H1 (cell line): ENCODE measurements at regions not wholly inside any gene's neighbourhood (a gene's known extent, or its start where the extent isn't known, plus 50 kb on each side); places are given as distances from the start of the nearest gene placed in this dataset.
"Not testable (repeated sequence)": the region's sequence is repeated elsewhere in the genome, so short reads cannot be mapped to it uniquely, and the experiment has no call there.

Source experiments
- CTCF ChIA-PET: fragments of 300-600 bp; sonication (Branson Sonifier 250); formaldehyde crosslinking; loops from one replicate; lab custom pipeline; 2021; ENCODE audit not compliant: partially characterized antibody; lab: Charles Lee
- POLR2A ChIA-PET: fragments of 300-600 bp; sonication (Branson Sonifier 250); formaldehyde crosslinking; loops from one replicate; lab custom pipeline; 2021; ENCODE audit warnings: inconsistent platforms; ENCODE audit not compliant: partially characterized antibody; lab: Charles Lee
- DNase-seq, 2 experiments: peaks; one replicate each; pipeline versions ENCODE4 v3.0.0 to v3.0.0-alpha.2; 2010 to 2022; ENCODE audit warnings: low spot score in 2 of 2, low read depth in 1 of 2, mixed read lengths in 1 of 2
- FAIRE-seq: peaks from 2 replicates; lab custom pipeline; 2011; peaks lifted over from hg19 to GRCh38; lab: Jason Lieb, UNC
- H2AFZ ChIP-seq: 2 replicates; pipeline ENCODE4 v1.8.1; 2012; ENCODE audit warnings: low read length, inconsistent platforms
- H2AK5ac ChIP-seq: 2 replicates; pipeline ENCODE4 v1.6.1; 2013; ENCODE audit warnings: low read depth, low read length
- H2BK120ac ChIP-seq: replicated peaks from 2 replicates; pipeline ENCODE3; 2013; ENCODE audit warnings: low read depth, low read length, inconsistent platforms
- H2BK12ac ChIP-seq: 2 replicates; pipeline ENCODE4 v1.6.1; 2013; ENCODE audit warnings: low read depth, low read length
- H2BK15ac ChIP-seq: 2 replicates; pipeline ENCODE4 v1.6.1; 2013; ENCODE audit warnings: low read length
- H2BK20ac ChIP-seq: 2 replicates; pipeline ENCODE4 v1.6.1; 2013; ENCODE audit warnings: low read length
- H2BK5ac ChIP-seq: 2 replicates; pipeline ENCODE4 v1.6.1; 2013; ENCODE audit warnings: low read depth, low read length
- H3K14ac ChIP-seq: 2 replicates; pipeline ENCODE4 v1.6.1; 2013; ENCODE audit warnings: inconsistent platforms; ENCODE audit not compliant: insufficient read length
- H3K18ac ChIP-seq: 2 replicates; pipeline ENCODE4 v1.6.1; 2013; ENCODE audit warnings: low read length; ENCODE audit errors: extremely low read depth
- H3K23ac ChIP-seq: 2 replicates; pipeline ENCODE4 v1.6.1; 2013; ENCODE audit warnings: inconsistent platforms; ENCODE audit not compliant: insufficient read length
- H3K23me2 ChIP-seq: 2 replicates; pipeline ENCODE4 v1.6.1; 2013; ENCODE audit warnings: low read depth, low read length
- H3K27ac ChIP-seq: 2 replicates; pipeline ENCODE4 v1.6.1; 2011; ENCODE audit warnings: low read depth, low read length, inconsistent platforms
- H3K27me3 ChIP-seq, 4 experiments: replicated peaks in 1 of 4; 1 replicate in 1 of 4; 2 replicates in 3 of 4; pipeline versions ENCODE4 v1.6.1 to v1.8.1; 2011 to 2013; ENCODE audit warnings: low read length in 3 of 4, mild to moderate bottlenecking in 3 of 4, inconsistent platforms in 2 of 4, mixed read lengths in 2 of 4, moderate library complexity in 1 of 4; ENCODE audit not compliant: control insufficient read depth in 3 of 4, insufficient read depth in 3 of 4; ENCODE audit errors: extremely low read depth in 1 of 4
- H3K36me3 ChIP-seq, 4 experiments: 2 replicates each; pipeline versions ENCODE4 v1.6.1 to v1.8.1; 2011 to 2013; ENCODE audit warnings: mild to moderate bottlenecking in 4 of 4, low read length in 3 of 4, moderate library complexity in 2 of 4, control low read depth in 1 of 4, inconsistent platforms in 1 of 4; ENCODE audit not compliant: insufficient read depth in 4 of 4, control insufficient read depth in 2 of 4
- H3K4ac ChIP-seq: replicated peaks from 2 replicates; pipeline ENCODE3; 2013; ENCODE audit warnings: low read length, low read depth, mixed read lengths, inconsistent platforms; ENCODE audit not compliant: insufficient read length
- H3K4me1 ChIP-seq, 4 experiments: replicated peaks in 1 of 4; 1 replicate in 1 of 4; 2 replicates in 3 of 4; pipeline versions ENCODE4 v1.6.1 to v1.8.1; 2011 to 2013; ENCODE audit warnings: low read length in 3 of 4, inconsistent platforms in 2 of 4, mixed read lengths in 1 of 4; ENCODE audit not compliant: insufficient read depth in 4 of 4, control insufficient read depth in 3 of 4
- H3K4me2 ChIP-seq, 2 experiments: 2 replicates each; pipeline versions ENCODE4 v1.6.1 to v1.8.1; 2011 to 2013; ENCODE audit warnings: low read depth in 2 of 2, low read length in 2 of 2, control low read depth in 1 of 2, inconsistent platforms in 1 of 2, mild to moderate bottlenecking in 1 of 2; ENCODE audit not compliant: insufficient read depth in 1 of 2
- H3K4me3 ChIP-seq, 4 experiments: fragments of 200-600, 300-600 bp in 1 of 4; sonication (generic), shearing (Covaris generic), sonication (Bioruptor Twin) in 1 of 4; 2 replicates each; pipeline versions ENCODE4 v1.5.1 to v1.8.1; 2011 to 2016; ENCODE audit warnings: low read length in 4 of 4, low read depth in 3 of 4, control low read depth in 2 of 4, inconsistent platforms in 2 of 4, mild to moderate bottlenecking in 2 of 4, mixed read lengths in 1 of 4, moderate library complexity in 1 of 4; ENCODE audit not compliant: insufficient read depth in 2 of 4; ENCODE audit errors: extremely low read depth in 1 of 4
- H3K56ac ChIP-seq: replicated peaks from 2 replicates; pipeline ENCODE3; 2013; ENCODE audit warnings: low read depth, mild to moderate bottlenecking, mixed read lengths, low read length, inconsistent platforms; ENCODE audit not compliant: insufficient read length
- H3K79me1 ChIP-seq: 2 replicates; pipeline ENCODE4 v1.6.1; 2013; ENCODE audit warnings: low read depth, low read length, control low read depth
- H3K79me2 ChIP-seq, 2 experiments: 2 replicates each; pipeline versions ENCODE4 v1.6.1 to v1.8.1; 2012 to 2013; ENCODE audit warnings: low read length in 2 of 2, mild to moderate bottlenecking in 2 of 2, inconsistent platforms in 1 of 2; ENCODE audit not compliant: insufficient read depth in 2 of 2, control insufficient read depth in 1 of 2
- H3K9ac ChIP-seq, 4 experiments: replicated peaks in 1 of 4; 1 replicate in 1 of 4; 2 replicates in 3 of 4; pipeline versions ENCODE4 v1.6.1 to v1.8.1; 2011 to 2013; ENCODE audit warnings: low read depth in 3 of 4, low read length in 3 of 4, control low read depth in 2 of 4, mild to moderate bottlenecking in 2 of 4, moderate library complexity in 2 of 4, inconsistent platforms in 1 of 4; ENCODE audit errors: extremely low read depth in 1 of 4
- H3K9me3 ChIP-seq, 2 experiments: 2 replicates each; pipeline versions ENCODE4 v1.6.1 to v1.8.1; 2012 to 2013; ENCODE audit warnings: mild to moderate bottlenecking in 2 of 2, moderate library complexity in 2 of 2, control low read depth in 1 of 2, inconsistent platforms in 1 of 2, low read depth in 1 of 2, low read length in 1 of 2, mixed read lengths in 1 of 2; ENCODE audit not compliant: insufficient read depth in 2 of 2
- H4K20me1 ChIP-seq, 2 experiments: replicated peaks in 1 of 2; 2 replicates each; pipeline versions ENCODE3 to v1.8.1; 2011 to 2013; ENCODE audit warnings: inconsistent platforms in 2 of 2, low read length in 2 of 2, mild to moderate bottlenecking in 1 of 2; ENCODE audit not compliant: insufficient read depth in 2 of 2, control insufficient read depth in 1 of 2
- H4K5ac ChIP-seq: 2 replicates; pipeline ENCODE4 v1.6.1; 2013; ENCODE audit warnings: low read length, low read depth, mixed read lengths, inconsistent platforms; ENCODE audit not compliant: insufficient read length
- H4K8ac ChIP-seq: 2 replicates; pipeline ENCODE4 v1.8.0; 2013; ENCODE audit warnings: mild to moderate bottlenecking, moderate library complexity, low read length, inconsistent platforms; ENCODE audit not compliant: insufficient read depth; ENCODE audit errors: extremely low read depth
- H4K91ac ChIP-seq: replicated peaks from 2 replicates; pipeline ENCODE3; 2013; ENCODE audit warnings: low read length, mixed read lengths, inconsistent platforms; ENCODE audit not compliant: insufficient read length
- WGBS, 2 experiments: shearing (Covaris generic) in 1 of 2; methylation state at CpG; one replicate each; pipeline versions ENCODE4 v1.1.6 to v1.1.7; 2013 to 2015; ENCODE audit warnings: low lambda C conversion rate in 2 of 2, mixed read lengths in 2 of 2, inconsistent platforms in 1 of 2, low coverage in 1 of 2, missing lambda C conversion rate in 1 of 2; ENCODE audit not compliant: insufficient replicate concordance in 2 of 2, insufficient coverage in 1 of 2, insufficient read length in 1 of 2; ENCODE audit errors: extremely low coverage in 1 of 2, missing lambda C conversion rate in 1 of 2; 5-methylcytosine and 5-hydroxymethylcytosine counted together

- H3K4ac ChIP-seq, H2BK20ac ChIP-seq, H4K8ac ChIP-seq, H3K9ac ChIP-seq, H2BK15ac ChIP-seq, H2AFZ ChIP-seq, H2BK120ac ChIP-seq, H4K20me1 ChIP-seq, H3K4me3 ChIP-seq, H4K5ac ChIP-seq, DNase-seq, H3K4me2 ChIP-seq, POLR2A ChIA-PET, H3K23me2 ChIP-seq, H3K4me1 ChIP-seq, H3K79me1 ChIP-seq, H2BK12ac ChIP-seq, CTCF ChIA-PET, H3K18ac ChIP-seq, H3K79me2 ChIP-seq, H2BK5ac ChIP-seq, H3K14ac ChIP-seq, H3K27ac ChIP-seq, H2AK5ac ChIP-seq, H3K36me3 ChIP-seq, H3K9me3 ChIP-seq, FAIRE-seq, H3K23ac ChIP-seq, H4K91ac ChIP-seq, H3K27me3 ChIP-seq, H3K56ac ChIP-seq: not testable (repeated sequence)
- WGBS, 2 experiments = 93% methylated on average over 2 of the region's 2 CpGs; no CpG with 5 or more reads in 1 of the 2 experiments
Measured at GRCh38 chr6:82529960-82530460, 166.4 kb downstream of the TPBG start.
